ENCODE measurements at regions not wholly inside any gene's neighbourhood (a gene's known extent, or its start where the extent isn't known, plus 50 kb on each side); places are given as distances from the start of the nearest gene placed in this dataset.

DNA sequence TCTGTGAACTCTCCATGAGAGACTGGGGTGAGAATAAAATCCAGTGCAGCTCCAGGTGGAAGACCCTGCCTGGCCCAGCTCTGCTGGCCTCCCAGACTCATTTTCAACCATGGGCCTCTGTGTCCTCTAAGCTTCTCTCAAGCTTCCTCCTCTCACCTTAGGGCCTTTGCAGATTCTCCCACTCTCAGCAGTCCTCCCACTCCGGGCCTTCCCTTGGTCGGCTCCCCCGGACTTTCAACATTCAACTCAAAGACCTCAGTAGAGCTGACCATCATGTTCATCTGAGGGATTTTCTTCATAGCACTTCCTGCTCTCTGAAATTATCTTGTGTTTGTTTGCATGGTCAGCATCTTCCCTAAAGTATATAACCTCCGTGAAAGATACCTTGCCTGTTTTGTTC, 370.5 kb upstream of the ZNF507 start:
- H3K4me1 ChIP-seq (ENCODE audit: low read length) = no peaks in the 10 kb centered on the region
- no peaks in the 10 kb centered on the region for H3K9me3 ChIP-seq (replicated peaks; ENCODE audit: insufficient read depth, low read length)
- no peak overlapping the region for H3K27ac ChIP-seq (ENCODE audit: low read length)
- no peak overlapping the region for H3K4me3 ChIP-seq (ENCODE audit: low read length)
- H2AFZ ChIP-seq (ENCODE audit: low read length) = no peak overlapping the region
- no peaks in the 10 kb centered on the region for H3K9me2 ChIP-seq (replicated peaks; ENCODE audit: insufficient read depth, low read length)
- H3K79me2 ChIP-seq (ENCODE audit: low read length) = no peaks in the 10 kb centered on the region
- peaks cover 34% of the 10 kb centered on the region for H3K27me3 ChIP-seq (replicated peaks; ENCODE audit: insufficient read depth, low read length)
- no peak overlapping the region for H3K9ac ChIP-seq (ENCODE audit: low read length)
- no peaks in the 10 kb centered on the region; the same call in 1 of the 2 replicates for H4K20me1 ChIP-seq (ENCODE audit: insufficient read depth, low read length)
- H3F3A ChIP-seq (ENCODE audit: insufficient read depth, low read length) = no peaks in the 10 kb centered on the region
- TF ChIP-seq EZH2 (optimal IDR thresholded peaks at IDR 0.05; ENCODE audit: low read depth, low read length) = no peak
- TF ChIP-seq EZH2phosphoT487 (IDR thresholded peaks at IDR 0.05; ENCODE audit: low read length) = no peak
- TF ChIP-seq, protein P1, sequence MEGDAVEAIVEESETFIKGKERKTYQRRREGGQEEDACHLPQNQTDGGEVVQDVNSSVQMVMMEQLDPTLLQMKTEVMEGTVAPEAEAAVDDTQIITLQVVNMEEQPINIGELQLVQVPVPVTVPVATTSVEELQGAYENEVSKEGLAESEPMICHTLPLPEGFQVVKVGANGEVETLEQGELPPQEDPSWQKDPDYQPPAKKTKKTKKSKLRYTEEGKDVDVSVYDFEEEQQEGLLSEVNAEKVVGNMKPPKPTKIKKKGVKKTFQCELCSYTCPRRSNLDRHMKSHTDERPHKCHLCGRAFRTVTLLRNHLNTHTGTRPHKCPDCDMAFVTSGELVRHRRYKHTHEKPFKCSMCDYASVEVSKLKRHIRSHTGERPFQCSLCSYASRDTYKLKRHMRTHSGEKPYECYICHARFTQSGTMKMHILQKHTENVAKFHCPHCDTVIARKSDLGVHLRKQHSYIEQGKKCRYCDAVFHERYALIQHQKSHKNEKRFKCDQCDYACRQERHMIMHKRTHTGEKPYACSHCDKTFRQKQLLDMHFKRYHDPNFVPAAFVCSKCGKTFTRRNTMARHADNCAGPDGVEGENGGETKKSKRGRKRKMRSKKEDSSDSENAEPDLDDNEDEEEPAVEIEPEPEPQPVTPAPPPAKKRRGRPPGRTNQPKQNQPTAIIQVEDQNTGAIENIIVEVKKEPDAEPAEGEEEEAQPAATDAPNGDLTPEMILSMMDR (IDR thresholded peaks at IDR 0.05; ENCODE audit: low read length) = no peak
- no peak overlapping the region for H3K4me2 ChIP-seq (ENCODE audit: low read depth, low read length)
- no peak for DNase-seq
- H3K36me3 ChIP-seq (replicated peaks; ENCODE audit: insufficient read depth, low read length) = no peaks in the 10 kb centered on the region

- H3K79me2 ChIP-seq (ENCODE audit: low read length) = no peaks in the 10 kb centered on the region
- no peaks in the 10 kb centered on the region for H3K4me1 ChIP-seq (ENCODE audit: low read length)
- no peak overlapping the region for H2AFZ ChIP-seq (ENCODE audit: low read length)
- H3K9ac ChIP-seq (ENCODE audit: low read length) = no peak overlapping the region
- no peaks in the 10 kb centered on the region; the same call in 1 of the 2 replicates for H4K20me1 ChIP-seq (ENCODE audit: insufficient read depth, low read length)
- H3K27ac ChIP-seq (ENCODE audit: low read length) = no peak overlapping the region
- no peaks in the 10 kb centered on the region for H3F3A ChIP-seq (ENCODE audit: insufficient read depth, low read length)
- no peak overlapping the region for H3K4me3 ChIP-seq (ENCODE audit: low read length)
- no peaks in the 10 kb centered on the region for H3K9me3 ChIP-seq (replicated peaks; ENCODE audit: insufficient read depth, low read length)
- H3K27me3 ChIP-seq (replicated peaks; ENCODE audit: insufficient read depth, low read length) = peaks cover 36% of the 10 kb centered on the region
- H3K9me2 ChIP-seq (replicated peaks; ENCODE audit: insufficient read depth, low read length) = no peaks in the 10 kb centered on the region
- no peak for DNase-seq
- H3K4me2 ChIP-seq (ENCODE audit: low read depth, low read length) = no peak overlapping the region
- TF ChIP-seq EZH2 (optimal IDR thresholded peaks at IDR 0.05; ENCODE audit: low read depth, low read length) (no peak), EZH2phosphoT487 (IDR thresholded peaks at IDR 0.05; ENCODE audit: low read length) (no peak)
- TF ChIP-seq, protein P1 (IDR thresholded peaks at IDR 0.05; ENCODE audit: low read length) = no peak
- H3K36me3 ChIP-seq (replicated peaks; ENCODE audit: insufficient read depth, low read length) = no peaks in the 10 kb centered on the region
Observed at GRCh38 chr19:31975461-31975860, 369.9 kb upstream of the ZNF507 start.

DNA sequence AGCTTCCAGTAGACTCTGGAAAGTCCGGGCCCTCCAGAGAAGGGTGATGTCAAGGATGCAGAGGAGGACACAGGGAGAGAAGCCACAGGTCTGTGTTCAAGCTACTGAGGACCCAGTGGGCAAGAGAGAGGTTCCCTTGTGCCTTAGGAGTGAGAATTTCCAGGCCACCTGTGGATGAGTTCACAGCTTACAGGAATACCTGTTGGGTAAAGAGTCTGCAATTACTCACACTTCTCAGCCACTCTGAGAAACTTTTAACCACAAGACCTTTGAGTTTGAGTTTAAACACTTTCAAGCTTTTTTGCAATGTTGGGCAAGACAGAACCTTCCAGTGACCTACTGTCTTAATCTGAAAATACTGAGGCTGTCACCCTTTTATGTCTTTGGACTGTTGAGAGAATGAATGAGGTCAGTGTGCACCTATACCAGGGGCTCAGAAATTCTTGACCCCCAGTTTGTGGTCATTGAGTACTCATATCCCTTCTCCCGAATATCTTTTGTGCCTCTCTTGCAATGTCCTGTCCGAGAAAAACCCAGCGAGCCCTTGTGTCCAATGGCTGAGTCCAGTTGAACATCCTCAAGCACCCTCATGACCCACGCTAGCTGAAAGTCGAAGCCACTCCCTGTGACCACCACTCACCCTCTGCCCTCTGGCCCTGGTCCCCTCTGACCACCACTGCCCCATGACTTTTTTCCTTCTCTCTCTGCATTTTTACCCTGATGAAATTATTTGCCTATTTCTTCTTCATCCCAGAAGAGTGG, 368.5 kb upstream of the ZNF507 start:
- no peaks in the 10 kb centered on the region for H3K9me3 ChIP-seq (replicated peaks; ENCODE audit: insufficient read depth, low read length)

More for the DNA sequence above, 368.5 kb upstream of the ZNF507 start:
- Histone ChIP-seq H4K20me1 (ENCODE audit: insufficient read depth, low read length) (no peaks in the 10 kb centered on the region; the same call in 1 of the 2 replicates), H3K4me1 (ENCODE audit: low read length) (no peaks in the 10 kb centered on the region), H3K9me2 (replicated peaks; ENCODE audit: insufficient read depth, low read length) (no peaks in the 10 kb centered on the region), H3K79me2 (ENCODE audit: low read length) (no peaks in the 10 kb centered on the region), H3F3A (ENCODE audit: insufficient read depth, low read length) (no peaks in the 10 kb centered on the region), H3K4me3 (ENCODE audit: low read length) (no peak overlapping the region), H3K4me2 (ENCODE audit: low read depth, low read length) (no peak overlapping the region), H3K27ac (ENCODE audit: low read length) (no peak overlapping the region), H3K27me3 (replicated peaks; ENCODE audit: insufficient read depth, low read length) (peaks cover 37% of the 10 kb centered on the region), H3K9ac (ENCODE audit: low read length) (no peak overlapping the region), H2AFZ (ENCODE audit: low read length) (no peak overlapping the region), H3K36me3 (replicated peaks; ENCODE audit: insufficient read depth, low read length) (no peaks in the 10 kb centered on the region)
- no peak for DNase-seq
- TF ChIP-seq EZH2phosphoT487 (IDR thresholded peaks at IDR 0.05; ENCODE audit: low read length) (no peak), EZH2 (optimal IDR thresholded peaks at IDR 0.05; ENCODE audit: low read depth, low read length) (no peak)
- TF ChIP-seq, protein P1 (IDR thresholded peaks at IDR 0.05; ENCODE audit: low read length) = no peak

Measured in MM.1S (cell line).